Natural killer cell (primary cell): ENCODE measurements at regions not wholly inside any gene's neighbourhood (a gene's known extent, or its start where the extent isn't known, plus 50 kb on each side); places are given as distances from the start of the nearest gene placed in this dataset.

ENCODE experiments used
- ATAC-seq, 3 donors: fragments of 150-1000 bp in 2 of 3; fragments of 200-7000 bp in 1 of 3; cut with Tn5 transposase; 1 replicate in 1 of 3; 2 replicates in 2 of 3; pipeline ENCODE4 v1.10.0; 2021; ENCODE audit warnings: mild to moderate bottlenecking in 2 of 3, moderate library complexity in 2 of 3
- DNase-seq, 2 donors: peaks; one replicate each; pipeline versions ENCODE4 v3.0.0 to v3.0.0-alpha.2; 2013 to 2021; ENCODE audit warnings: mixed read lengths in 1 of 2
- H3K27ac ChIP-seq: one replicate; pipeline ENCODE4 v1.5.1; 2013; ENCODE audit warnings: mild to moderate bottlenecking, low read length
- H3K27me3 ChIP-seq: one replicate; pipeline ENCODE4 v1.6.1; 2013; ENCODE audit warnings: low read length; ENCODE audit not compliant: control insufficient read depth, insufficient read depth
- H3K36me3 ChIP-seq: one replicate; pipeline ENCODE4 v1.6.1; 2013; ENCODE audit warnings: low read length; ENCODE audit not compliant: control insufficient read depth, insufficient read depth
- H3K4me1 ChIP-seq: one replicate; pipeline ENCODE4 v1.6.1; 2013; ENCODE audit warnings: low read length; ENCODE audit not compliant: control insufficient read depth, insufficient read depth
- H3K4me3 ChIP-seq: one replicate; pipeline ENCODE4 v1.5.1; 2013; ENCODE audit warnings: low read length
- H3K9me3 ChIP-seq: one replicate; pipeline ENCODE4 v1.6.1; 2013; ENCODE audit warnings: low read length; ENCODE audit not compliant: control insufficient read depth, insufficient read depth
- H3K27ac Mint-ChIP-seq, 2 donors: one replicate each; pipeline ENCODE4 v1.8.0; 2022; ENCODE audit warnings: mild to moderate bottlenecking in 2 of 2, mixed read lengths in 2 of 2, moderate library complexity in 1 of 2
- H3K27me3 Mint-ChIP-seq, 2 donors: one replicate each; pipeline ENCODE4 v1.8.0; 2022; ENCODE audit warnings: low read depth in 2 of 2, mixed read lengths in 2 of 2
- H3K36me3 Mint-ChIP-seq: one replicate; pipeline ENCODE4 v1.8.0; 2022; ENCODE audit warnings: mixed read lengths
- H3K4me1 Mint-ChIP-seq, 2 donors: one replicate each; pipeline ENCODE4 v1.8.0; 2022; ENCODE audit warnings: mixed read lengths in 2 of 2
- H3K4me3 Mint-ChIP-seq: one replicate; pipeline ENCODE4 v1.8.0; 2022; ENCODE audit warnings: mild to moderate bottlenecking, moderate library complexity, mixed read lengths
- H3K9me3 Mint-ChIP-seq, 2 donors: one replicate each; pipeline ENCODE4 v1.8.0; 2022; ENCODE audit warnings: mixed read lengths in 2 of 2
- CTCF ChIP-seq: fragments of 200-600 bp; IDR thresholded peaks from one replicate; pipeline ENCODE4 v1.8.0; 2022; ENCODE audit warnings: antibody characterized with exemption
- WGBS: methylation state at CpG from one replicate; pipeline ENCODE4 v1.1.7; 2013; ENCODE audit warnings: missing lambda C conversion rate; ENCODE audit not compliant: insufficient coverage; 5-methylcytosine and 5-hydroxymethylcytosine counted together
- intact Hi-C: fragments of 100-400 bp; cut with micrococcal nuclease; formaldehyde crosslinking; loops from one replicate; pipeline ENCODE4 v1.14.2; 2022

GRCh38 chr5:74461251-74461650 is 179.3 kb downstream of the ENC1 start:
- H3K9me3 ChIP-seq: no peaks in the 10 kb centered on the region
- intact Hi-C loops: no loop called here
- no peaks in the 10 kb centered on the region for H3K4me1 ChIP-seq
- H3K27me3 ChIP-seq: peaks cover 3% of the 10 kb centered on the region
- H3K4me3 ChIP-seq: no peak overlapping the region
- DNase-seq (no peak), ATAC-seq (no peak)
- Mint-ChIP-seq H3K9me3 (no peaks in the 10 kb centered on the region), H3K36me3 (no peaks in the 10 kb centered on the region), H3K4me3 (no peak overlapping the region), H3K4me1 (no peaks in the 10 kb centered on the region), H3K27ac (no peak overlapping the region), H3K27me3 (peaks cover 9 to 12% of the 10 kb centered on the region in 2 donors)
- no peak overlapping the region for H3K27ac ChIP-seq
- H3K36me3 ChIP-seq: no peaks in the 10 kb centered on the region
- 88% methylated on average over 1 of the region's 1 CpG for WGBS
- TF ChIP-seq CTCF: no peak

GRCh38 chr5:74460694-74461093 is 179.8 kb downstream of the ENC1 start:
- Histone ChIP-seq H3K27ac (no peak overlapping the region), H3K9me3 (no peaks in the 10 kb centered on the region), H3K4me1 (no peaks in the 10 kb centered on the region), H3K4me3 (no peak overlapping the region), H3K27me3 (peaks cover 3% of the 10 kb centered on the region), H3K36me3 (no peaks in the 10 kb centered on the region)
- Mint-ChIP-seq H3K4me3 (no peak overlapping the region), H3K27ac (no peak overlapping the region), H3K36me3 (no peaks in the 10 kb centered on the region), H3K4me1 (peaks cover 0 to 4% of the 10 kb centered on the region in 2 donors), H3K9me3 (no peaks in the 10 kb centered on the region), H3K27me3 (peaks cover 9 to 12% of the 10 kb centered on the region in 2 donors)
- TF ChIP-seq CTCF: no peak
- WGBS: 98% methylated on average over 3 of the region's 3 CpGs
- DNase-seq (no peak), ATAC-seq (no peak)
- intact Hi-C loops: no loop called here

- H3K27me3 ChIP-seq: peaks cover 3% of the 10 kb centered on the region
- no peaks in the 10 kb centered on the region for H3K9me3 Mint-ChIP-seq
- no peak overlapping the region for H3K4me3 ChIP-seq
- ATAC-seq (no peak), DNase-seq (no peak)
- no peaks in the 10 kb centered on the region for H3K4me1 ChIP-seq
- H3K36me3 Mint-ChIP-seq: no peaks in the 10 kb centered on the region
- no peak for TF ChIP-seq CTCF
- peaks cover 9 to 12% of the 10 kb centered on the region in 2 donors for H3K27me3 Mint-ChIP-seq
- H3K27ac ChIP-seq: no peak overlapping the region
- WGBS: no CpG with 5 or more reads among the region's 1 CpG
- H3K9me3 ChIP-seq: no peaks in the 10 kb centered on the region
- intact Hi-C loops: no loop called here
- no peak overlapping the region for H3K4me3 Mint-ChIP-seq
- H3K36me3 ChIP-seq: no peaks in the 10 kb centered on the region
- H3K27ac Mint-ChIP-seq: no peak overlapping the region
- peaks cover 0 to 4% of the 10 kb centered on the region in 2 donors for H3K4me1 Mint-ChIP-seq
Observed at GRCh38 chr5:74459984-74460383, 180.5 kb downstream of the ENC1 start.

- no peak for TF ChIP-seq CTCF
- Histone ChIP-seq H3K4me3 (no peak overlapping the region), H3K4me1 (no peaks in the 10 kb centered on the region), H3K36me3 (no peaks in the 10 kb centered on the region), H3K27ac (no peak overlapping the region), H3K9me3 (no peaks in the 10 kb centered on the region), H3K27me3 (peaks cover 3% of the 10 kb centered on the region)
- H3K9me3 Mint-ChIP-seq: no peaks in the 10 kb centered on the region
- DNase-seq: no peak
- no peak for ATAC-seq
- peaks cover 0 to 8% of the 10 kb centered on the region in 2 donors for H3K4me1 Mint-ChIP-seq
- no peak overlapping the region for H3K27ac Mint-ChIP-seq
- H3K4me3 Mint-ChIP-seq: no peak overlapping the region
- no peaks in the 10 kb centered on the region for H3K36me3 Mint-ChIP-seq
- intact Hi-C loops: no loop called here
- H3K27me3 Mint-ChIP-seq: peaks cover 9 to 12% of the 10 kb centered on the region in 2 donors
Observed at GRCh38 chr5:74457876-74458275, 182.7 kb downstream of the ENC1 start.
